K562 (cell line): ENCODE measurements at regions not wholly inside any gene's neighbourhood (a gene's known extent, or its start where the extent isn't known, plus 50 kb on each side); places are given as distances from the start of the nearest gene placed in this dataset.

Source experiments
- ATAC-seq: fragments of 200-7000 bp; cut with Tn5 transposase; 3 replicates; pipeline ENCODE4 v1.9.1; 2020; ENCODE audit warnings: moderate library complexity
- BruUV-seq: library from RNA; stranded (reverse); fragments of 400-500 nt; replicated peaks from 2 replicates; lab custom pipeline; 2021; lab: Mats Ljungman, UMichigan
- CTCF ChIA-PET: fragments of 300-600 bp; formaldehyde crosslinking; extraction: SDS; loops from one replicate; lab custom pipeline; 2021; ENCODE audit warnings: low intra/inter-chr PET ratio; lab: Yijun Ruan, JAX
- POLR2A ChIA-PET: fragments of 300-600, 350-650 bp; sonication (Branson Sonifier 250); formaldehyde crosslinking; extraction: SDS; loops from one replicate; lab custom pipeline; 2021; ENCODE audit warnings: antibody characterized with exemption, inconsistent platforms; lab: Yijun Ruan, JAX
- DNase-seq, 4 experiments: peaks; one replicate each; pipeline versions ENCODE4 v3.0.0 to v3.0.0-alpha.2; 2011 to 2018; ENCODE audit warnings: low spot score in 3 of 4, mixed read lengths in 3 of 4; ENCODE audit errors: extremely low read depth in 1 of 4
- FAIRE-seq: peaks from 2 replicates; lab custom pipeline; 2011; peaks lifted over from hg19 to GRCh38; lab: Jason Lieb, UNC
- H2AFZ ChIP-seq: 2 replicates; pipeline ENCODE4 v1.6.0; 2011; ENCODE audit warnings: low read depth, low read length, control low read depth, inconsistent platforms
- H3K27ac ChIP-seq: fragments of 200-600 bp; 3 replicates; pipeline ENCODE4 v1.8.0; 2011; ENCODE audit warnings: low read depth, mild to moderate bottlenecking, control low read depth, inconsistent platforms, low read length, moderate library complexity, mixed read lengths; ENCODE audit errors: extremely low read depth
- H3K27me3 ChIP-seq, 2 experiments: fragments of 300-600 bp in 1 of 2; 2 replicates in 1 of 2; 3 replicates in 1 of 2; pipeline versions ENCODE4 v1.6.0 to v1.8.0; 2011; ENCODE audit warnings: inconsistent platforms in 2 of 2, low read length in 2 of 2, mild to moderate bottlenecking in 1 of 2, mixed read lengths in 1 of 2, moderate library complexity in 1 of 2; ENCODE audit not compliant: control insufficient read depth in 2 of 2, insufficient read depth in 2 of 2
- H3K36me3 ChIP-seq: fragments of 300-600 bp; 3 replicates; pipeline ENCODE4 v1.8.0; 2011; ENCODE audit warnings: mild to moderate bottlenecking, low read length, inconsistent platforms; ENCODE audit not compliant: control insufficient read depth, insufficient read depth
- H3K4me1 ChIP-seq, 2 experiments: fragments of 200-600 bp in 1 of 2; replicated peaks in 1 of 2; 2 replicates in 1 of 2; 3 replicates in 1 of 2; pipeline versions ENCODE4 v1.5.1 to v1.8.0; 2011; ENCODE audit warnings: inconsistent platforms in 2 of 2, low read length in 2 of 2, mild to moderate bottlenecking in 1 of 2, mixed read lengths in 1 of 2, moderate library complexity in 1 of 2; ENCODE audit not compliant: control insufficient read depth in 2 of 2, insufficient read depth in 2 of 2
- H3K4me2 ChIP-seq: 2 replicates; pipeline ENCODE4 v1.6.1; 2011; ENCODE audit warnings: low read length, control low read depth, inconsistent platforms, mixed read lengths; ENCODE audit not compliant: insufficient read depth
- H3K4me3 ChIP-seq: fragments of 200-600 bp; sonication (generic), shearing (Covaris generic); 2 replicates; pipeline ENCODE4 v1.5.1; 2016; ENCODE audit warnings: control low read depth, inconsistent platforms
- H3K79me2 ChIP-seq: fragments of 200-600 bp; 3 replicates; pipeline ENCODE4 v1.8.0; 2011; ENCODE audit warnings: low read length, inconsistent platforms; ENCODE audit not compliant: control insufficient read depth, insufficient read depth
- H3K9ac ChIP-seq, 2 experiments: 2 replicates each; pipeline versions ENCODE4 v1.6.0 to v1.6.1; 2011; ENCODE audit warnings: low read depth in 2 of 2, low read length in 2 of 2, control low read depth in 1 of 2, inconsistent platforms in 1 of 2, mild to moderate bottlenecking in 1 of 2, mixed read lengths in 1 of 2; ENCODE audit not compliant: insufficient read depth in 1 of 2
- H3K9me1 ChIP-seq: one replicate; pipeline ENCODE4 v1.6.0; 2011; ENCODE audit warnings: inconsistent platforms, mild to moderate bottlenecking, low read length, moderate library complexity; ENCODE audit not compliant: control insufficient read depth, insufficient read depth
- H3K9me3 ChIP-seq: replicated peaks from 2 replicates; pipeline ENCODE4 v1.5.1; 2011; ENCODE audit warnings: low read depth, low read length, inconsistent platforms; ENCODE audit not compliant: control insufficient read depth, insufficient read depth
- H4K20me1 ChIP-seq: replicated peaks from 2 replicates; pipeline ENCODE4 v1.6.1; 2011; ENCODE audit warnings: low read length, inconsistent platforms, mixed read lengths; ENCODE audit not compliant: control insufficient read depth, insufficient read depth
- ARID4B ChIP-seq: sonication (generic); formaldehyde crosslinking; IDR thresholded peaks from 2 replicates; pipeline ENCODE4 v1.8.0; 2022; ENCODE audit warnings: mild to moderate bottlenecking, missing genetic modification reagents
- HEY1 ChIP-seq: fragments of 250-450 bp; sonication (Bioruptor Pico); IDR thresholded peaks from 2 replicates; pipeline ENCODE4 v1.5.0; 2020; ENCODE audit warnings: mild to moderate bottlenecking, moderate library complexity, borderline replicate concordance
- HNRNPK ChIP-seq: fragments of 200-400 bp; formaldehyde crosslinking; IDR thresholded peaks from one replicate; pipeline ENCODE4 v1.6.1; 2018; ENCODE audit warnings: mild to moderate bottlenecking, low read depth, low read length; ENCODE audit not compliant: poor library complexity, severe bottlenecking
- KDM4B ChIP-seq, 2 experiments: fragments of 450-650 bp in 1 of 2; sonication (generic) in 1 of 2; IDR thresholded peaks; 2 replicates each; pipeline ENCODE4 v1.6.1; 2016 to 2017; ENCODE audit warnings: borderline replicate concordance in 2 of 2, antibody characterized with exemption in 1 of 2, low read depth in 1 of 2, mild to moderate bottlenecking in 1 of 2
- KLF1 ChIP-seq: fragments of 450-650 bp; IDR thresholded peaks from 2 replicates; pipeline ENCODE4 v1.6.1; 2016; ENCODE audit warnings: missing genetic modification characterization, missing compliant biosample characterization
- KLF13 ChIP-seq: fragments of 450-650 bp; IDR thresholded peaks from 2 replicates; pipeline ENCODE4 v1.6.1; 2016; ENCODE audit warnings: missing genetic modification characterization, low read depth, mild to moderate bottlenecking, missing compliant biosample characterization, moderate library complexity, borderline replicate concordance
- LEF1 ChIP-seq: fragments of 450-650 bp; IDR thresholded peaks from 2 replicates; pipeline ENCODE4 v1.6.1; 2016; ENCODE audit warnings: mild to moderate bottlenecking
- MAFF ChIP-seq: IDR thresholded peaks from 2 replicates; pipeline ENCODE4 v1.6.1; 2012; ENCODE audit warnings: low read length, improper control_type of control experiment
- MCM3 ChIP-seq: fragments of 450-650 bp; IDR thresholded peaks from 2 replicates; pipeline ENCODE4 v1.6.1; 2016
- POLR2AphosphoS2 ChIP-seq: IDR thresholded peaks from 2 replicates; pipeline ENCODE4 v1.6.1; 2012; ENCODE audit warnings: low read length, improper control_type of control experiment
- SIN3B ChIP-seq: fragments of 450-650 bp; IDR thresholded peaks from 2 replicates; pipeline ENCODE4 v1.6.1; 2017; ENCODE audit warnings: low read depth, mild to moderate bottlenecking, moderate library complexity
- SLC30A9 ChIP-seq: fragments of 250-450 bp; sonication (Bioruptor Pico); IDR thresholded peaks from 2 replicates; pipeline ENCODE4 v1.8.0; 2022; ENCODE audit warnings: mild to moderate bottlenecking, moderate library complexity
- SMC3 ChIP-seq: conservative IDR thresholded peaks from 2 replicates; pipeline ENCODE4 v1.6.1; 2011; ENCODE audit warnings: low read depth, low read length, improper control_type of control experiment; ENCODE audit not compliant: insufficient read depth
- ZNF143 ChIP-seq: sonication (generic); formaldehyde crosslinking; IDR thresholded peaks from 2 replicates; pipeline ENCODE4 v1.9.0; 2022; ENCODE audit warnings: mild to moderate bottlenecking, missing genetic modification reagents
- ZNF551 ChIP-seq: fragments of 250-450 bp; sonication (Bioruptor Pico); IDR thresholded peaks from 2 replicates; pipeline ENCODE4 v1.5.0; 2021; ENCODE audit warnings: mild to moderate bottlenecking, moderate library complexity
- ZNF699 ChIP-seq: fragments of 250-450 bp; sonication (Bioruptor Pico); IDR thresholded peaks from 2 replicates; pipeline ENCODE4 v1.8.0; 2021; ENCODE audit warnings: mild to moderate bottlenecking, moderate library complexity; ENCODE audit not compliant: insufficient replicate concordance
- WGBS: fragments of 100-300 bp; shearing (Covaris generic); methylation state at CpG from one replicate; pipeline ENCODE4 v1.1.6; 2016; ENCODE audit warnings: low coverage, mixed read lengths; ENCODE audit not compliant: insufficient coverage; ENCODE audit errors: missing lambda C conversion rate; 5-methylcytosine and 5-hydroxymethylcytosine counted together
- in situ Hi-C: fragments of 300-500 bp; cut with MboI; formaldehyde crosslinking; loops from 4 replicates; pipeline ENCODE4 v1.15.0; 2018; ENCODE audit warnings: inconsistent platforms, mixed read lengths
- intact Hi-C: fragments of 100-400 bp; cut with micrococcal nuclease; formaldehyde crosslinking; loops from 2 replicates; pipeline ENCODE4 v1.14.2; 2022
- TF ChIP-seq, protein P1 (sequence below): sonication (generic); formaldehyde crosslinking; IDR thresholded peaks from 2 replicates; pipeline ENCODE4 v1.8.0; 2022; ENCODE audit warnings: missing genetic modification reagents, mild to moderate bottlenecking, moderate library complexity, borderline replicate concordance

- in situ Hi-C loops, result no loop called here
- no peak for FAIRE-seq
- no peak overlapping the region for H3K27ac ChIP-seq
Observed at GRCh38 chr3:181974198-181974597, 262.5 kb downstream of the SOX2 start.

DNA sequence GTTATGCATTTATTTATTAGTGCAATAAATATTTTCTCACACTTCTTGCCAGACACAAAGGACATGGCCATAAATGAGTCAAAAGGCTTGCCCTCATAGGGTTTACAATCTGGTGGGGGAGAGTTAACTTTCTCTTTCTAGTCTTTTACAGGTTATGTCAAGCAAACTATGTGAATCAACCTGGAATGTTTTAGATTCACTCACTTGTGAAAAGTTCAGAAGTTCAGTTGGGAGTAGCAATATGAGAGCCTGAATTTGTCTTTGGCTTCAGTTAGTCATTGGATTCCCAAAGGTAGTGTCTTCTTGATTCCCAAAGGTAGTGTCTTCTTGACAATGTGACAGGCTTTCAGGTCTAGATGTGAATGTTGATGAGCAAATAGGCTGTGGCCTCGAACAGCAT, 264.8 kb downstream of the SOX2 start:
- no peak for FAIRE-seq
- Histone ChIP-seq H3K27me3 (no peaks in the 10 kb centered on the region), H3K27ac (no peak overlapping the region), H4K20me1 (no peaks in the 10 kb centered on the region), H3K4me1 (no peaks in the 10 kb centered on the region), H3K4me2 (no peak overlapping the region), H3K9me1 (no peaks in the 10 kb centered on the region), H3K9me3 (no peaks in the 10 kb centered on the region), H3K36me3 (no peaks in the 10 kb centered on the region), H2AFZ (no peak overlapping the region), H3K4me3 (no peak overlapping the region), H3K79me2 (no peaks in the 10 kb centered on the region), H3K9ac (no peak overlapping the region)
- 0% methylated on average over 1 of the region's 1 CpG for WGBS
- BruUV-seq, result no TSS peak
- DNase-seq, result no peak
- ATAC-seq, result no peak
- POLR2A ChIA-PET, result no interaction called here
- CTCF ChIA-PET, result no interaction called here
- in situ Hi-C loops, result no loop called here
- intact Hi-C loops, result no loop called here
- TF ChIP-seq LEF1, result no peak
- TF ChIP-seq SIN3B, result no peak
- TF ChIP-seq MAFF, result no peak
- TF ChIP-seq ZNF699 (CRISPR knock-in tag), result no peak
- TF ChIP-seq ARID4B (CRISPR knock-in tag), result no peak
- TF ChIP-seq ZNF143, result no peak
- TF ChIP-seq KLF13 (tag), result no peak
- no peak for TF ChIP-seq POLR2AphosphoS2
- TF ChIP-seq MCM3, result no peak
- TF ChIP-seq HNRNPK, result no peak

More at GRCh38 chr3:181974198-181974597, 262.5 kb downstream of the SOX2 start:
- no peak overlapping the region for H3K4me3 ChIP-seq
- no peaks in the 10 kb centered on the region for H3K9me1 ChIP-seq
- POLR2A ChIA-PET, result no interaction called here
- H4K20me1 ChIP-seq, result no peaks in the 10 kb centered on the region
- CTCF ChIA-PET, result no interaction called here
- H3K9ac ChIP-seq, result no peak overlapping the region
- no peaks in the 10 kb centered on the region for H3K36me3 ChIP-seq
- H3K27me3 ChIP-seq, result no peaks in the 10 kb centered on the region
- 0% methylated on average over 2 of the region's 2 CpGs for WGBS
- H3K4me2 ChIP-seq, result no peak overlapping the region
- intact Hi-C loops, result no loop called here
- no TSS peak for BruUV-seq
- H3K9me3 ChIP-seq, result no peaks in the 10 kb centered on the region
- no peaks in the 10 kb centered on the region for H3K79me2 ChIP-seq
- H3K4me1 ChIP-seq, result no peaks in the 10 kb centered on the region
- no peak overlapping the region for H2AFZ ChIP-seq
- TF ChIP-seq KLF1 (tag), result no peak
- no peak for TF ChIP-seq SLC30A9 (CRISPR knock-in tag)
- TF ChIP-seq SMC3, result no peak
- no peak for TF ChIP-seq ZNF551 (CRISPR knock-in tag)
- TF ChIP-seq HEY1 (CRISPR knock-in tag), result no peak
- TF ChIP-seq KDM4B (IDR thresholded peaks at IDR 0.05; ENCODE audit: borderline replicate concordance in 2 of 2, low read depth in 1 of 2), result no peak
- TF ChIP-seq, protein P1, sequence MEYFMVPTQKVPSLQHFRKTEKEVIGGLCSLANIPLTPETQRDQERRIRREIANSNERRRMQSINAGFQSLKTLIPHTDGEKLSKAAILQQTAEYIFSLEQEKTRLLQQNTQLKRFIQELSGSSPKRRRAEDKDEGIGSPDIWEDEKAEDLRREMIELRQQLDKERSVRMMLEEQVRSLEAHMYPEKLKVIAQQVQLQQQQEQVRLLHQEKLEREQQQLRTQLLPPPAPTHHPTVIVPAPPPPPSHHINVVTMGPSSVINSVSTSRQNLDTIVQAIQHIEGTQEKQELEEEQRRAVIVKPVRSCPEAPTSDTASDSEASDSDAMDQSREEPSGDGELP, result no peak
- DNase-seq, result no peak
- no peak for ATAC-seq
